ENCODE measurements at regions not wholly inside any gene's neighbourhood (a gene's known extent, or its start where the extent isn't known, plus 50 kb on each side); places are given as distances from the start of the nearest gene placed in this dataset.

GRCh38 chr6:99192561-99192960, 156.9 kb downstream of the FAXC start:
- Histone ChIP-seq H3K36me3 (replicated peaks in 1 of 2; ENCODE audit: control insufficient read depth in 1 of 2, insufficient read depth in 2 of 2, low read length in 2 of 2) (no peaks in the 10 kb centered on the region), H3K9me3 (ENCODE audit: low read length) (no peaks in the 10 kb centered on the region), H3K27ac (ENCODE audit: extremely low read length, insufficient read depth, low read length) (no peak overlapping the region), H3K79me2 (ENCODE audit: insufficient read depth, low read length) (no peaks in the 10 kb centered on the region), H2AFZ (ENCODE audit: low read length) (no peak overlapping the region), H3K4me1 (ENCODE audit: insufficient read depth, low read length) (no peaks in the 10 kb centered on the region), H3K4me2 (ENCODE audit: low read depth, low read length) (no peak overlapping the region), H3K9ac (ENCODE audit: insufficient read depth, low read depth, low read length) (no peak overlapping the region), H3K4me3 (replicated peaks in 1 of 3; ENCODE audit: insufficient read depth in 1 of 3, low read depth in 2 of 3, low read length in 3 of 3) (no peak overlapping the region), H4K20me1 (ENCODE audit: insufficient read depth, low read length) (no peaks in the 10 kb centered on the region), H3K27me3 (ENCODE audit: control insufficient read depth in 1 of 2, insufficient read depth in 2 of 2, low read length in 2 of 2) (no peaks in the 10 kb centered on the region)
- DNase-seq (ENCODE audit: low spot score) (no peak), FAIRE-seq (no peak), ATAC-seq (no peak)
- TF ChIP-seq ZNF101 (CRISPR knock-in tag; IDR thresholded peaks at IDR 0.05; ENCODE audit: borderline replicate concordance, low read depth), result no peak
- no peak for TF ChIP-seq ZNF362 (CRISPR knock-in tag; IDR thresholded peaks at IDR 0.05; ENCODE audit: borderline replicate concordance)
- no peak for TF ChIP-seq SMAD3 (CRISPR knock-in tag; IDR thresholded peaks at IDR 0.05)
- no peak for TF ChIP-seq IRX3 (CRISPR knock-in tag; IDR thresholded peaks at IDR 0.05; ENCODE audit: borderline replicate concordance, low read depth)
- TF ChIP-seq ZNF619 (CRISPR knock-in tag; IDR thresholded peaks at IDR 0.05), result no peak
- TF ChIP-seq ZNF451 (CRISPR knock-in tag; IDR thresholded peaks at IDR 0.05), result no peak
- no peak for TF ChIP-seq JARID2 (CRISPR knock-in tag; IDR thresholded peaks at IDR 0.05; ENCODE audit: insufficient replicate concordance)
- no peak for TF ChIP-seq TBX2 (CRISPR knock-in tag; IDR thresholded peaks at IDR 0.05; ENCODE audit: borderline replicate concordance)
- no peak for TF ChIP-seq NCOA2 (CRISPR knock-in tag; IDR thresholded peaks at IDR 0.05)
- TF ChIP-seq ZNF790 (CRISPR knock-in tag; IDR thresholded peaks at IDR 0.05; ENCODE audit: borderline replicate concordance), result no peak
- no peak for TF ChIP-seq ATF6 (CRISPR knock-in tag; conservative IDR thresholded peaks at IDR 0.05)
- TF ChIP-seq SAP130 (CRISPR knock-in tag; IDR thresholded peaks at IDR 0.05; ENCODE audit: low read depth), result no peak
- TF ChIP-seq ESRRA (CRISPR knock-in tag; IDR thresholded peaks at IDR 0.05; ENCODE audit: low read depth), result no peak
- TF ChIP-seq FOXP4 (CRISPR knock-in tag; IDR thresholded peaks at IDR 0.05), result no peak
- POLR2A ChIA-PET, result no interaction called here
- in situ Hi-C loops (cut with HindIII; ENCODE audit: extremely low pct_ligation_motif_present, low pct_unique_long_range_greater_than_20kb), result no loop called here
- WGBS (ENCODE audit: low lambda C conversion rate), result 3% methylated on average over 4 of the region's 4 CpGs
- no TSS peak for BruUV-seq (replicated peaks)
- intact Hi-C loops (cut with micrococcal nuclease; ENCODE audit: unreplicated experiment), result no loop called here
- CTCF ChIA-PET (ENCODE audit: low intra/inter-chr PET ratio, low total read pairs), result no interaction called here
